ENCODE measurements at regions not wholly inside any gene's neighbourhood (a gene's known extent, or its start where the extent isn't known, plus 50 kb on each side); places are given as distances from the start of the nearest gene placed in this dataset.
"Not testable (repeated sequence)": the region's sequence is repeated elsewhere in the genome, so short reads cannot be mapped to it uniquely, and the experiment has no call there.

DNA sequence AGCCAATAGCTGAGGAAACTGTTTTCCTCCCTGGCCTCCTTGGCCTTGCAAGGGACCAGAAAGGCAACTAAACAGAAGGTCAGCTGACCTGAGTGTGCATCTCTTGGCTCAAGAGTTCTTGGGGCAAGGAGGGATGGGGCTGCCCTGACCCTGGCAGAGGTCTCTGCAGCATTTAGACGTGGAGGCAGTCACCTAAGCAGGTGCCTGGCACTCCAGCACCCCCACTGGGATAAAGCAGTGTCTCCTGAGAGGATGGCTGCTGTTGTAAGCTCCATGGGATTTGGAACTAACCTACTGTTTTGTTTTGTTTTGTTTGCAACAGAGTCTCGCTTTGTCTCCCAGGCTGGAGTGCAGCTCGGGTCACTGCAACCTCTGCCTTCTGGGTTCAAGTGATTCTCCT, 185.2 kb downstream of the TBC1D2B start:
- Histone ChIP-seq H3K9me3 (no peaks in the 10 kb centered on the region), H3K4me3 (no peak overlapping the region), H3K4me1 (ENCODE audit: insufficient read depth) (no peaks in the 10 kb centered on the region), H3K27me3 (no peaks in the 10 kb centered on the region), H3K27ac (no peak overlapping the region), H3K36me3 (no peaks in the 10 kb centered on the region)
- intact Hi-C loops (cut with DNase I): no loop called here
- no peak for DNase-seq
- no peak for TF ChIP-seq EP300 (IDR thresholded peaks at IDR 0.05)
- no peak for TF ChIP-seq POLR2A (IDR thresholded peaks at IDR 0.05)
- TF ChIP-seq, protein P1, sequence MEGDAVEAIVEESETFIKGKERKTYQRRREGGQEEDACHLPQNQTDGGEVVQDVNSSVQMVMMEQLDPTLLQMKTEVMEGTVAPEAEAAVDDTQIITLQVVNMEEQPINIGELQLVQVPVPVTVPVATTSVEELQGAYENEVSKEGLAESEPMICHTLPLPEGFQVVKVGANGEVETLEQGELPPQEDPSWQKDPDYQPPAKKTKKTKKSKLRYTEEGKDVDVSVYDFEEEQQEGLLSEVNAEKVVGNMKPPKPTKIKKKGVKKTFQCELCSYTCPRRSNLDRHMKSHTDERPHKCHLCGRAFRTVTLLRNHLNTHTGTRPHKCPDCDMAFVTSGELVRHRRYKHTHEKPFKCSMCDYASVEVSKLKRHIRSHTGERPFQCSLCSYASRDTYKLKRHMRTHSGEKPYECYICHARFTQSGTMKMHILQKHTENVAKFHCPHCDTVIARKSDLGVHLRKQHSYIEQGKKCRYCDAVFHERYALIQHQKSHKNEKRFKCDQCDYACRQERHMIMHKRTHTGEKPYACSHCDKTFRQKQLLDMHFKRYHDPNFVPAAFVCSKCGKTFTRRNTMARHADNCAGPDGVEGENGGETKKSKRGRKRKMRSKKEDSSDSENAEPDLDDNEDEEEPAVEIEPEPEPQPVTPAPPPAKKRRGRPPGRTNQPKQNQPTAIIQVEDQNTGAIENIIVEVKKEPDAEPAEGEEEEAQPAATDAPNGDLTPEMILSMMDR (IDR thresholded peaks at IDR 0.05): no peak
- WGBS, 3 donors: 59 to 73% (median 69%) methylated on average over 3 of the region's 3 CpGs

DNA sequence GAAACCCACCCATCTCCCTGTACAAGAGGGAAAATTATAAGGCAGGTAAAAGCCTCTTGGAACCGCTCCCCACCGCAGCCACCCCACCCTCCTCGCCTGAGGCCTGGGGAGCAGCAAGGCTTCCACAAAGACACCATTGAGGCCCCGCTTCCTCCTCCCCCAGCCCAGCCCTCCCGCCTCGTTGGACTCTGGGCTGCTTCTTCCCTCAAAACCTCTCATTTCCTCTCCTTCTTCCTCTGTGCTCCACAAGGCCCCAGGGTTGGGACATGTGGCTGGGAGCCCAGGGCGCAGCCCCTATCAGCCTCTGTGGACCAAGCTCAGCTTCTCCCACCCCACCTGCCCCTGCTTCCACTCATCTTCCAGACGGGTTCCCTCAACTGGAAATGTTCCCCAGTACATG, 185.6 kb downstream of the TBC1D2B start:
- H3K4me1 ChIP-seq (ENCODE audit: insufficient read depth); DNase-seq; H3K9me3 ChIP-seq; H3K4me3 ChIP-seq; intact Hi-C loops (cut with DNase I); H3K36me3 ChIP-seq; H3K27ac ChIP-seq; H3K27me3 ChIP-seq: not testable (repeated sequence)
- WGBS, 3 donors: 75 to 84% (median 79%) methylated on average over 8 of the region's 8 CpGs

DNA sequence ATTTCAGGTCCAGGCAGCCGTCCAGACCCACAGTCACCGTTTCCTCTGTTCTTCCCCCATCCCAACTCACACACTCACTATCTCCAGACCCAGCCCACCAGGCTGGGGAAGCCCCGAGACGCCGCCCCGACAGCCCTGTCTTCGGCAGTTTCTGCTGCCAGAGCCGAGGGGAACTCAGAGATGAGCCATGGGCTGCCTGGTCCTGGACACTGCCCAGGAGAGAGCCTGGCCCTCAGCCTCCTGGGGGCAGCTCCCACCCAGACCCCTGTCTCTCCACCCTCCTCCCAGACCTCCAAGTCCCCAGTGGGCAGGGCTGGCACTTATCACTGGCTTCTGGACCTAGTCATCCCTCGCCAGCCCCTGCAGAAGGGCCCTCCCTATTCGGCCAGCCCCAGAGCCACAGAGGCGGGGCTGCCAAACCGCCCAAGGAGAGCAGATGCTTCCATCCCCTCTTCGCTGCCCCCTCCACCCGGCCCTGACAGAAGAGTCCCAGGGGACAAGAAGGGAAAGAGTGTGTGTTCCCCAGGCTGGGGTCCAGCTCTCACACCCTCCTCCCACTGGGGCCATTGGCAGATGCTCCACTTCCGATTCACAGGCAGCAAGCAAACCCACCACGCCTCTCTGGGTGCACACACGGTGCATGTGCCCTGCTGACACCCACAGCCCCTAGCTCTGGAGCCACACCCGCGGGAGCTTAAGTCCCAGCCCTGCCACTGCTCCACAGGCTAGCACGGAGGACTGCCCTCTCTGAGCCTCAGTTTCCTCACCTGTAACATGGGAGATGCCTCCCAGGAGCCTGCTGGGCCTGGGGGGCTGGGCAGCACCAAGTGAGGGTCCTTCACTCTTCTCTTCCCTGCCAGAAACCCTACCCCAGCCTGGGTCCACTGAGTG, 186.4 kb downstream of the TBC1D2B start:
- H3K27me3 ChIP-seq; H3K27ac ChIP-seq; DNase-seq; H3K9me3 ChIP-seq; H3K4me1 ChIP-seq (ENCODE audit: insufficient read depth); intact Hi-C loops (cut with DNase I); H3K36me3 ChIP-seq; H3K4me3 ChIP-seq: not testable (repeated sequence)
- WGBS, 3 donors: 11 to 17% (median 12%) methylated on average over 7 to 18 of the region's 20 CpGs

DNA sequence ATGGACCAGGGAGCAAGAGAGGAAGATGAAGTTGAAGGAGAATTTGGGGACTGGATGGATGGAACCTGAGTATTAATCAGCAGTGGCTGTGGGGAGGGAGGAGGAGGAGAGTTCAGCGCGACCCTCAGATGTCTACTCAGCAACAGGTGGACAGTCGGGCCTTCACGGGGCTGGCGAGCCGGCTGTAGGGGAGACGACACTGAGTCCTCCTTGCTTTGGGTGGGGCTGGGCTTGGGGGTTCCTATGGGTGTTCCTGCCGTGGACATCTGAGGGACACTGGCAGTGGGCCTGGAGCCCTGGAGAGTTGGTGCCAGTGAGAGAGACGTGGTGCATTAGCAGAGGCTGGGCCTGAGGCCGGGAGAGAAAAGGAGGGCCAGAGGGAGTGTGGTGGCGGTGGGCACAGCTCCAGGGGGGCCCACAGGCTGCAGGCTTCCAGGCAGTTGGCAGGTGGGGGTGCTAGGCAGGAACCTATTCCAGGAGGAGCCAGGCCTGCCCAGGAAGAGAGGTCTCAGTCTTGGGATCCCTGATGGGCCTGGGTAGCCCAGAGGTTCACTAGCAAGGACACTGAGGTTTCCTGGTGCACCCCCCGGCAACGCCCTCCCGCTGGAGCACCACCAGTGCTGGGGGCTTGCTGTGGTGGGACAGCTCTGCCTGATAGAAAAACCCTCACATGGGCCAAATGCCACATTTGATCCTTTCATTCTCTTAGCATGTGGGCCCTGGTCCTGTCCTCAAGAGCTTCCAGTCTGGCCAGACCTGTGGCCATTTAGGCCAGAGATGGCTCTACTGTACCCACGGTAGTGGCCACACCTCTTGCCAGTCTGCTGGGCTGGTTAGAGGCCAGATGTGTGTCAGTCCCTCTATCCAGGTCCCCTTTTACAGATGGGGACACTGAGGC, 187.4 kb downstream of the TBC1D2B start:
- H3K4me1 ChIP-seq (ENCODE audit: insufficient read depth); H3K4me3 ChIP-seq; H3K36me3 ChIP-seq; H3K27ac ChIP-seq; H3K27me3 ChIP-seq; H3K9me3 ChIP-seq; DNase-seq; intact Hi-C loops (cut with DNase I): not testable (repeated sequence)
- WGBS, 3 donors: 75 to 88% (median 82%) methylated on average over 15 of the region's 15 CpGs

DNA sequence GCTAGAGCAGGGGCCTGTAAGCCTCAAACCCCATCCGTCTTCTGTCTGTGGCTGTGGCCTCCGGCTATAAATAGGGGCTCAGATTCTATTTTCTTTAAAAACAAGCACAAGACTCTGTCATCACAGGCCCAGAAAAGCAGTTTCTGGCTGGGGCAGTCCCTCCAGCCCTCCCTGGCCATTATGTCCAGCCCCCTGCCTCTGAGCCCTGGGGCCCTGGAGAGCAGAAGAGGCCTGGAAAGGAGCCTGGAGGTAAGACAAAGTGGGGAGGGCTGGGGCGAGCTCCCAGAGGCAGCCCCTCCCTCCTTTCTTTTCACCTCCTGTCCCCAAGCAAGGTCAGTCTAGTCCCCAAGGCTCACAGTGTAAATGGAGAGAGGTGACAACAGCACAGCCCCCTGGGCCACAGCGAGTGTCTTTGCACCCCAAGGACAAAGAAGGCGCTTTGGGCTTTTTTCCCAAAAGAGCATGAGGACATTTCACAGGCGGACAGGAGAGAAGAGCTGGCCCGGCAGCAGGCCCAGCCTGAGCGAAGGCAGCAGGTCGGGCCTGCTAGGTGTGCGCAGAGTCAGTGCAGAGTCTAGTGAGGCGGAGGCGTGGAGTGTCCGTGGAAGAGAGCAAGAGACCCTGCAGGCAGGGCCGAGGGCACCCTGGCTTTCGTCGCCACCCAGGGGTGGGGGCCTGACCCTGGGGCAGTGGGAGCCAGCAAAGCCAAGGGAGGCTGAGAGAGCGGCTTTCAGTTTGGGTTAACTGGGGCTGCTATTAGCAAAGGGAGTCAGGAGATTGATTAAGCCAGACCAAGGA, 188.3 kb downstream of the TBC1D2B start:
- Histone ChIP-seq H3K27ac (no peak overlapping the region), H3K4me3 (no peak overlapping the region), H3K36me3 (no peaks in the 10 kb centered on the region), H3K4me1 (ENCODE audit: insufficient read depth) (peaks cover 3% of the 10 kb centered on the region), H3K9me3 (no peaks in the 10 kb centered on the region), H3K27me3 (no peaks in the 10 kb centered on the region)
- intact Hi-C loops (cut with DNase I): no loop called here
- WGBS, 3 donors: 84 to 88% (median 85%) methylated on average over 17 of the region's 17 CpGs
- no peak for DNase-seq
- TF ChIP-seq, protein P1 (IDR thresholded peaks at IDR 0.05): no peak
- TF ChIP-seq EP300 (IDR thresholded peaks at IDR 0.05) (no peak), POLR2A (IDR thresholded peaks at IDR 0.05) (no peak)

DNA sequence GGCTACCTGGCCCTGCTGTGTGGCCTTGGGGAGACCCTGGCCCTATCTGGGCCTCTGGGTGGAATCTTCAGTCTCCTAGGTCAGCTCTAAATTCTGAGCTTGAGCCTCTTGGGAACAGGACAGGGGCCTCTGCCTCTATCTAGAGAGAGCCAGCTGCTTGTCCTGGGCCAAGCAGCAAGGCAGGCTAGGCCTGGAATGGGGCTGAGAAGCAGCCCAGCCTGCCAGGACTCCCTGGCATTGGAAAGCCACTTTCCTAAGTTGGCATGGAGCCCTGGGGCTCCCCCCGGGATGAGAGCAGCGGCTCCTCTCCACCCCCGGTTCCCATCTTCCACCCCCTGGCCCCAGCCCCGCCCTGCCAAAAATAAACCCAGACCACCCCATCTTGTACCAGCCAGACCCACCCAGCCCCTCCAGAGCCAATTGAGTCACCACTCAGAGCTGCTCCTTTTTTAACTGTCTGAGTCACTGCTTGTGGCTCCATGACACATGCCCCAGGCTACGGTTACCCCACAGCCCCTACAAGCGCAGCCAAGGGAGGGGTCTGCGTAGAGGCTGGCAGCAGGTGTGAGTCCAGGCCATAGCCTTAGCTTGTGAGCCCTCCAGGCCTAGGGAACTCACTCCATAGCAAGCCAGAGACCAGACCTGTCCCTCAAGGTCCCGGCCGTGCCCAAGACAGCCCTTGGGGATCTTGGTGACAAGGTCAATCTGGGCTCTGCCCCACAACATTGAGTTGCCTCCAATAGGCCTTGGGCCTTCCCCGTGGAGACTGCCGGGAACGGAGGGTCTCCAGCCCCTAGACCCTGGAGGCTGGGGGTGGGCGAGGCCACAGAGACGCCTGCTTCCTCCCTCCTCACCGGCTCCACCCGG, 189.7 kb downstream of the TBC1D2B start:
- H3K4me1 ChIP-seq (ENCODE audit: insufficient read depth); H3K9me3 ChIP-seq; DNase-seq; H3K27me3 ChIP-seq; H3K36me3 ChIP-seq; intact Hi-C loops (cut with DNase I); H3K27ac ChIP-seq; H3K4me3 ChIP-seq: not testable (repeated sequence)
- WGBS, 3 donors: 51 to 80% (median 72%) methylated on average over 1 to 11 of the region's 16 CpGs

Measured in ovary (tissue), 7 donors.